CMK (cell line): ENCODE measurements at regions not wholly inside any gene's neighbourhood (a gene's known extent, or its start where the extent isn't known, plus 50 kb on each side); places are given as distances from the start of the nearest gene placed in this dataset.

Experiments used
- DNase-seq: peaks from one replicate; pipeline ENCODE4 v3.0.0-alpha.2; 2010; ENCODE audit warnings: low read depth

DNA sequence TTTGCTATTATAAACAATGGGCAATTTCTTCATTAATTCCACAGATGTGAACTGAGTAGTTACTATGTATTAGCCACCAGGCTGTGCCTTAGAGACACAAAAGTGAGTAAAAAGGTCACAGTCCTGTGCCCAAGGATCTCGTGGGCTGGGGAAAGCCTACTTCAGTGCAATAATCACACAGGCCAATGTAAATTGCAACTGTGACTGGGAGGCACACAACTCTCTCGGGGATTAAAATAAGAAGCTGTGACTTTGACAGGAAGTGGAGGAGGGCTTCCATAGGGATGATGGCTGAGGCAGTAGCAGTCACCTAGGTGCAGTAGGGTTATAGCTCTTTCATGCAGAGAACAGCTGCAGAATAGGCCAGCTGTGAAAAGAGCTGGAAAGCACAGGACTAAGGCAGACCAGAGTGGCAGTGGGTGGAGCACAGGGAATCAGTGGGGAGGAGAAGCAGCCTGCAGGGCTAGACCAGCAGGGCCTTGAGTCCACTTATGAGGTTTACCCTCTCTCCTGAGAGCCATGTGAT lies 121.9 kb downstream of the MAB21L3 start:
- no peak for DNase-seq

DNA sequence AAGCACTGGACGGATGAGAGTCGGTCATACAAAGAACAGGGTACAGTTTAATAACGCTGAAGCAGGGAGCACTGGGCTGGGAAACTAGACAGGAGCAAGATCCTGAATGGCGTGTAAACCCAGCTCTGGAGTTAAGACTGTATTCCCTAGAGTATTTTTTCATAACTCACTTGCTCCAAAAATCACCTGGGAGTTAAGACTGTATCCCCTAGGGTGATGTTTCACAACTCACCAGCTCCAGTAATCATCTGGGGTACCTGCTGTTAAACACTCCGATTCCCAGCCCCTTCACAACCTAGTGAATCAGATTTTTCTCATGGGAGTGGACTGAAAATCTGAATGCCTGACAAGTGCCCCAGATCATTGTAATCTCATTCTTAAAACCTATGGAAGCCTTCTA lies 123.2 kb downstream of the MAB21L3 start:
- DNase-seq: no peak

DNA sequence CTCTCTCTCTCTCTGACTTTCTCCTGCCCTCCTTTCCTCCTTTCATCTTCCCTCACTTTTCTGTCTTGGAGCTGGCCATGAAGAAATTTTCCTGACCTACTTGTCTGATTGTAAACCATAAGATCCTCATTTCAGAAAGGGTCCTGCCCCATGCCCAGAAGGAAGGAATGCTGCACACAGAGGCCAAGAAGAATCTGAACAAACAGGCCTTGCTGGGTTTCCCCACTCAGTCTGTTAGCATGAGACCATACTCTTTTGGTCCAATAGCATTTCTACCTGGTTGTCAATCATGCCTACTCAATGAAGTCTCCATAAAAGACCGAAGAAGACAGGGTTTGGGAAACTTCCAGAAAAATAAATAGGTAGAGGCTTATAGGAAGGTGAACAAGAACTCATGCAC lies 128.7 kb downstream of the MAB21L3 start:
- no peak for DNase-seq

DNA sequence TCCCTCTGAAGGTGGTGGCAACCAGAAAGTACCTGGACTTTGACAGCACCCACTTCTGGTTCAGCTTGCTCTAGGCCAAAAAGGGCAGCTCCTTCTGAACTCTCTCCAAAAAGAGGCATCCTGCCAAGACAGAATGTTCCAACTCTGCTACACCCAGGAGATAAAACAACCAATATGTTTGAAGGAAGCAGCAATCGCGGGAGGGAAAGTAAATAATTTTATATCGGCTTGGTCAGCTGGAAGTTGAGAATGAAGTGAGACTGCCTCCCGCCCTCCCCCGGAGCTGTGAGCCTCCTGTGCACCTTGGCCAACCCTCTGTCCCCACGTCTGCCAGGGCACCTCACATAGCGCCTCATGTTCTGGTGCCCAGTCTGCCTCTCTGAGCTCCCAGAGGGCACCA lies 130.3 kb upstream of the ATP1A1 start:
- DNase-seq: no peak

DNA sequence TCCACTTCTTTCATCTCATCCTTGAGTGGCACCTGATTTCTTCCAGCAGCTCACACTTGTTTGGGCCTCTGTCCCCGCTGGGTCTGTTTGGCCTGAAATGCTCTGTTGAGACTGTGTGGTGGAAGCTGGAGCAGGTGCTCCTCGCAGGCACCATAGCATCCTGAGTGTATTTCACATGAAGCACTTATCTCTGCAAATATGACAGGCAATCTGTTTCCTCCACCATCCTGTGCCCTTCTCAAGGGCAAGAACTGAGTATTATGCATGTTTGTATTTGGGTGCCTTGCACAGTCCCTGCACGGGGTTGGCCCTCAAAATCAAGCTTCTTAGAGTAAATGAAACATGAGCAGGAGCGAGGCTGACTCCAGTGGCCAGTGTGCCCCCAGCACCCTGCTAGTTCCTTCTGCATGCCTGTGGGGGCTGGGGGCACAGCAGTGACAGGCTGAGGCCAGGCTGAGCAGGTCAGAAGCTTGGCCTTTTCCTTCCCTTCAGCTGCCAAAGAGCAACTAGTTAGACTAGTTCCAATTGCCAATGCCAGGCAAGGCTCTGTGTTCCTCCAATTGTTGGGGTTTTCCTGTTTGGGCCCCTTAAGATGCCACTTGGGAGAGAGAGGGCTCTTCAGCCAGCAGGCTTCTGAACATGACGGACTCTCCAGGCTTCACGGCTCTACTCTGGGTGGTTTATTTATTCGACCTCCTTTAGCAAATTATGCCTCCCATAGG lies 129.6 kb upstream of the ATP1A1 start:
- no peak for DNase-seq

DNA sequence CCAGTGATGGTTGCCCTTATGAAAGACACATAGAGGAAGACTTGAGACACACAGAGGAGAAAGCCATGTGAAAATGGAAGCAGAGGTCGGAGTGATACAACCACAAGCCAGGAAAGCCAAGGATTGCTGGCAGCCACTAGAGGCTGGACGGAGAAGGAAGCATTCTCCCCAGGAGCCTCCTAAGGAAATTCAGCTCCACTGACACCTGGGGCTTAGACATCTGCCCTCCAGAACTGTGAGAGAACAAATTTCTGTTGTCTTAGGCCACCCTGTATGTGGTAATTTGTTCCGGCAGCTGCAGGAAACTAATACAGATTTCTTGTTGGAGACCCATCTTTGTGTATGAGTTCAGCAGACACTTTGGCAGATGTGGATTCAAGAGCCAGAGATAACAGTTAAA lies 126.9 kb upstream of the ATP1A1 start:
- DNase-seq: no peak

DNA sequence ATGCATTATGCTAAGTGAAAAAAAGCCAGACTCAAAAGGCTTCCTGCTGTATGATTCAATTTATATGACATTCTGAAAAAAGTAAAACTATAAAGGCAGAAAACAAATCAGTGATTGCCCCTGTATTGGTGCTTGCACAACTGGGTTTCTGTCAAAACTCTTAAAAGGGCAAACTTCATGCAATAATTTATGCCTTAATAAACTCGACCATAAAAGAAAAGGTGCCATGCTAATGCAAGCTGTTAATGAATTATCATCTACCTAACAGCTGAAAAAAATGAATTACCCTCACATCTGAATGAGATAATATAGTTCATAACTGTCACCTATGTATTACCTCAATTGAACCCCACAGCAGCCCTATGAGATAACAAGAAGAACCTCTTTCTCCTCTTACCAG lies 120.8 kb upstream of the ATP1A1 start:
- no peak for DNase-seq

DNA sequence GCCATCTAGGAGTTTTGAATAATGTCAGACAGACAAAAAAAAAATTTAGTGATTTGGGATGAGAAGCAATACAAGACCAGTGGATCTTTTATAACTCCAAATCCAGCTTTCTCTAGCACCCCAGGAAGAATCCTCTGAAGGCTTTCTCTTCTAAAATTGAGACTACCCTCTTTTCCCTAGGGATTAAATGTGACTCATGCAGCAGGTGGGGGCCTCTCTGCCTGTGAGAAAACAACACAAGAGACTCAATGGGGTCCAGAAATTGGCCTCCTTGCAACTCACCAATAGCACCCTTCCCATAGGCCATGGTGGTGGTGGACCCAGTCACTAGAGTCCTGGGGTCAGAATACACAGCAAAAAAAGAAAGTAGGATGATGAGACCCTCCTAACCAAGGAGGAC lies 120.3 kb upstream of the ATP1A1 start:
- DNase-seq: no peak

DNA sequence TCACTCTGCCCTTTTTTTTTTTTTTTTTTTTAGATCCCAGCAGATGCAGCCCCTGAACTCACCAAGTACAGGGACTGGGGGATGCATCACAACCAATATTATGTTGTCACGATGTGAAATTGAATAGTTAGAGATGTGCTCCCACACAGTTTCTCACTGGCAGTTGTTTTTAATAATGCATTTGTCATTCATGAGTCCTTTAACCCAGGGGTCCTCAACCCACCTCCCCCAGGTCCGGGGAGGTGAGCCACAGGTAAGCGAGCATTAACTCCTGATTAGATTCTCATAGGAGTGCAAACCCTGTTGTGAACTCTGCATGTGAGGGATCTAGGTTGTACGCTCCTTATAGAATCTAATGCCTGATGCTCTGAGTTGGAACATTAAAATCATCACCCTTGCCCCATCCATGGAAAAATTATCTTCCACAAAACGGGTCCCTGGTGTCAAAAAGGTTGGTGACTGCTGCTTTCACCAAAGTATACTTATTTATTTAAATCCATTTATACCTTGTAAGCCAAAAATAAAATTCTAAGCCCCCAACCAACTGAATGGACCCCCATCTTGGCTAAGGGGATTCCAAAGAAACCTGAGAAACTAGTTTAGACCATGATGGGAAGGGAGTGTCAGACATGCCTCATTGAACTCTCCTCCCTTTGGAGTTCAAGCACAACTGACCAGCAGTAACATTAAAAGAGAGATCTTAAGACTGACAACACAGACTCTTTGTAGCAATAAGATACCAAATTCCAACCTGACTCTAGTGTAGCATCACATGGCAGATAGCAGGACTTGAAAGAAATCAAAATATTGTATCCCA lies 119.3 kb upstream of the ATP1A1 start:
- DNase-seq: no peak

DNA sequence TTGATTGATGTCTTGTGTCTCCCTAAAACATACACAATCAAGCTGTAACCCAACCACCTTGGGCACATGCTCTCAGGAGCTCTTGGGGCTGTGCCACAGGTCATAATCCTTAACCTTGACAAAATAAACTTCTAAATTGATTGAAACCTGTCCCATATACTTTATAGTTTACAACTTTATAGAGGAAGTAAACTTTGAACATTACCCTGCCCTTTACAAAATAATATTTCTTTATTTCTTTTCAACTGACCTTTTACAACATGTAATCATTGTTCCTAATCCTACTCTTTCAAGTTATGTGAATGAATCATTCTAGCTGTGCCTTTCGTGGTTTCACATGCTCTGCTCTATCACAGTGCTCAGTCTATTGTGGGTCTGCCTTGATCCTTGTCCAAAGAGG lies 118.3 kb upstream of the ATP1A1 start:
- no peak for DNase-seq

DNA sequence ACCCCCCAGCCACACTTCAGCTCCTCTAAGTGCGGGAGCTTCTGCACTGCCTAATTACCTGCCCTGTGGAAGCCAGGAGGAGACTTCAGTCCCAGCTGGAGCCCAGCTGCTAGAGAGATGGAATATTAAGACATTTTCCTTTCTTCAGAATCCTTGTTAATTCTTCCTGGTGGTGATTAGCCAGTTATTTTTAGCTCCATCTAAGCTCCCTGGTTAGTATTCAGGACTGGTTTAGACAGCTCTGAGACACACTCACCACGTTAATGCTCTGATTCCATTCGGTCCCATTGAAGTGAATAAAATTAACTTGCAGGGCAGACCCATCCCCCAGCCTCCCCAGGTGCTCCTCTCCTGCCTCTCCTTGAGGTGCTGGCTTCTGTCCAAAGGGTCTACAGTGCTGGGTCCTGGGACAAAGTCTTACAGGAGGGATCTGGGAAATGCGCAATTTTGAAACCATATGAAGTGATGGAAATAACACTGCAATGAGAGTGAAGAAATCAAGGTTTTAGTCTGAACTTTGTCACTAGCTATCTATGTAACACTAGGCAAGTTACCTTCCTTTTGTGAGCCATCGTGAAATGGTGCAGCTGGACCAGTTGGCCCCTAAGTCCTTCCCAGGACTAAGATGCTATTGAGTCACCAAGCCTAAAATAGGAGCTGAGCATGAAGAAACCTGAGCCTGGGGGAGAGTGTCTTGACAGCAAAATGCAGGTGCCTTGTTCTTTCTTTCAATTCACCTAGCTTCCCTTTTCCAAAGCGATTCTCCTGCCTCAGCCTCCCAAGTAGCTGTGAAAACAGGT lies 117.4 kb upstream of the ATP1A1 start:
- DNase-seq: no peak

DNA sequence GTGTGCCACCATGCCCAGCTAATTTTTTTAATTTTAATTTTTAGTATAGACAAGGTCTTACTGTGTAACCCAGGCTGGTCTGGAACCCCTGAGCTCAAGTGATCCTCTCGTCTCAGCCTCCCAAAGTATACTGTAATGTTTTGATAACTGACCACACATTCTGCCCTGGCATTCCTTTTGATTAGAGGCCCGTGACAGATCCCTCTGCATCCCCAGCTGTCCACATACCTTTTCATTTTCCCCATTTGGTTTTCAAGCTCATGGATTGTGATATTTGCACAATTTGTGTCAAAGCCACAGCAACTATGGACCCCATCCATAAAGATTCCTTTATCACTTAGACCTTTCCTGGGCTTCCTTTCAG lies 116.8 kb upstream of the ATP1A1 start:
- no peak for DNase-seq

DNA sequence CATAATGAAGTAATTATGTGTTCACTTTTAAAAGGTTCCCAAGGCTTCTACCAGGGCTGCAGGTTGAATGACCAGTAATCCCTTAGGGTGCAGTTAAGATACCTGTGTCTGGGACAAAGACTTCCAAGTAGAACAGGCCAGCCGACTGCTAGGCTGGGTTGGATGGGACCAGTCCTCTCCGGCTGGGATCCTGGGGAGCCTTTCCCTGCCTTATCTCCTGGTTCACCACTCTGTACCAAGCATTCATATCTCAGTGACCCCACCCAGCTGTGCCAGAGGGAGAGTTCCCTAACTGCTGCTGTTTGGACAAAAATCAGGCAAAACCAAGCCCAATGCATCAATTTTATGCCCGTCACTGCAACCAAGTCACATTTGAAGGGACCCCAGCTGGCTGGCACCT lies 116.2 kb upstream of the ATP1A1 start:
- DNase-seq: no peak

DNA sequence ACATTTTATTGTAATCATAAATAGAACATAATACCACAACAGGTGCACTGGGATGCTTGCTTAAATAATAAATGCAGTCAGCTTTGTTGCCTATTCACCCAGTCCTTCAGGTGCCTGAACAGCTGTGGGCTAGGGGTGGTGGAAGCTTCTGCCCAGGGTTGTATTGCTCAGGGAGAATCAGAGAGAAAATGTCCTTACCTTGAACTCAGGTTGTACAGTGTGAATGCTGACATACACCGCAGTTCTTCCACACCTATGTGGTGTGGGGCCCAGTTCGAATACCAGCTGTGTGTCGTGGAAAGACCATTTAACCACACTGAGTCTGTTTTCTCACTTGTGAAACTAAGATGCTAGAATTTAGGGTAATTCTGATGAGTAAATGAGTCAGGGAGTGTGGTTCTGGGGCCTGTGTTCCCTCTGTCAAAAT lies 115.7 kb upstream of the ATP1A1 start:
- DNase-seq: no peak

DNA sequence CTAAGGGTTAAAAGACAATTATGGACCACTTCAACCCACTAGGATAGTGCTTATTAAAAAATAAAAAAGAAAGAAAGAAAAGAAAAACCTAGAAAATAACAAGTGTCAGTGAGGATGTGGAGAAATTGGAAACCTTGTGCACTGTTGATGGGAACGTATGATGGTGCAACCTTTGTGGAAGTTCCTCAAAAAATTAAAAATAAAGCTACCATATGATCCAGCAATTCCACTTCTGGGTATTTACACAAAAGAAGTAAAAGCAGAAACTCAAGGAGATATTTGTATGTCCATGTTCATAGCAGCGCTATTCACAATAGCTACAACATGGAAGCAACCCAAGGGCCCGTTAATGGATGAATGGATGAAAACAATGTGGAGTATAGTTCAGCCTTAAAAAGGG lies 115.2 kb upstream of the ATP1A1 start:
- DNase-seq: no peak

DNA sequence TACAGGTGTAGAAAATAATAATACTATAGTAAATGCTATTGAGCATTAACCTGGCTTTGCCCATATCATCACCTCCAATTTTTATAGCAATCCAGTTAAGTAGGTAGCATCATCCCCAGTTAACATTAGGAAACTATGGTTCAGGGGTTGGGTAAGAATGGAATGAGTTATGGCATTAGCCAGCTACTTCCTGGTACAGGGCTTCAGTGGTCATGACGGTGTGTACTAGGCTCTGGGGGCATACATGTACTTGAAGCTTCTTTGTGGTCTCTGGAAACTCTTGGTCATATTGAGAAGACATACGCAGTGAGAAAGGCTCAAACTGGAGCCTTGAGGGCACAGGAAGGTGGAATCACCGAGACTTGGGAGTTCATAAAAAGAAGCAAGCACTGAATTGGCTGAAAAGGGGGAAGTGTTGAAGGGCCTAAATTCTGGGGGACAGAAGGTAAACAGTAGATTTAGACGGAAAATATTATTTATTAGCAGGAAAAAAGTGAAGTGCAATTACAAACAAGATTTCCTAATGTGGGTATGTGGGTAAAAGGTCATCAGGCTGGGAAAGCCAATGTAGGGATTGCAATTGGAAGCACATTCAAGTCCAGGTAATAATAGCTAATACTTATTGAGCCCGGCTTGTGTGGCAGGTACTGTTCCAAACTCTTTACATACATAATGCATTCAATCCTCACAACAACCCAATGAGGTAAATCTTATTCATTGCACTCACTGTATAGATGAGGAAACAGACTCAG lies 114.2 kb upstream of the ATP1A1 start:
- DNase-seq: no peak

DNA sequence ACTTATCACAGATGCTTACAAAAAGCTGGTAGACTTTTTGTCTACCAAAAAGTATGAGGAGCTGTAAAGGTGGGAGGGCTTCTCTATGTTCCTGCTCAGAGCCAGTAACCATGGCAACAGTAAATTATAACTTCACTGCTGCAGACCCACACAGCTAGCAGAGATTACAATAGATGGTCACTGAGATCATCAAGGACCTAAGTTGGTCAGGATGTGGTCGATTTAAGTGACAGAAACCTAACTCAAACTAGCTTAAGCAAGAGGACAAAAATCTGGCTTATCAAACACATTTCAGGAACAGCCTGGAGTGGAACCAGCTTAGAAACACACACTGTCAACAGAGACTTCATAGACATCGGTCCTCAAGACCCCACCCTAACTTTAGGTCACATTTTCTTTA lies 113.4 kb upstream of the ATP1A1 start:
- no peak for DNase-seq

DNA sequence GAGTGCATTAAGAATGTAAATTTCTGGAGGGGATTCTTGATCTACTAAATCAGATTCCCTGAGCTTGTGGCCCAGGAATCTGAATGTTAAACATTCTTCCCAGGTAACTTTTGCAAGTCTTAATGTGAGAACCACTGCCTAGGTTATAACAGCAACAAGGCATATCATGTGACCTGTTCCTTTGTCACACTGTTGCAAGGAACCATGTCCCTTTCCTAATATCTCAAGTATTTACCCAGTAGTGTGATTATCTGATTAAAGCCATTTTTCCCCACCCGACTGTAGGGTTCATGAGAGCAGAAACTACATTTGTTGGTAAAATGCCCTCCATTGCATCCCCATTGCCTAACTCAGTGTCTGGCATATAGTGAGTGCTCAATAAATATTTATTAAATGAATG lies 112.9 kb upstream of the ATP1A1 start:
- no peak for DNase-seq

DNA sequence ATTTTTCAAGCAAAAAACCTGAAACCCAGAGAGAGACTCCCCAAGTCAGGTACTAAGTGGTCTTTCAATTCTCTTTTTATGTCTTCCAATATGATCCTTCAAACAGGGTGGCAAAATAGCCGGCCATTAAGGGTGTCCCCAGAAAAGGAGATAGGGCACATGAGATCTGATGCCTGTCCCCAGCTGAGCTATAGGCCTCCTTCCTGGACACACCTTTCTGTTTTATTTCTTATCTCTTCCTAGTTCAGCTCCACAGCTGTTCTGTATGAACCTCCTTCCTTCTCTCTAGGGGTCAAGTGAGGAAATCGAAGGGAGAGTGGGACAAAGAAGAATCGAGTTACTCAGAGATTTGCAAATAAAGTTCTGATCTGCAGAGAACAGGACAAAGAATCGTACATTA lies 112.4 kb upstream of the ATP1A1 start:
- DNase-seq: no peak

DNA sequence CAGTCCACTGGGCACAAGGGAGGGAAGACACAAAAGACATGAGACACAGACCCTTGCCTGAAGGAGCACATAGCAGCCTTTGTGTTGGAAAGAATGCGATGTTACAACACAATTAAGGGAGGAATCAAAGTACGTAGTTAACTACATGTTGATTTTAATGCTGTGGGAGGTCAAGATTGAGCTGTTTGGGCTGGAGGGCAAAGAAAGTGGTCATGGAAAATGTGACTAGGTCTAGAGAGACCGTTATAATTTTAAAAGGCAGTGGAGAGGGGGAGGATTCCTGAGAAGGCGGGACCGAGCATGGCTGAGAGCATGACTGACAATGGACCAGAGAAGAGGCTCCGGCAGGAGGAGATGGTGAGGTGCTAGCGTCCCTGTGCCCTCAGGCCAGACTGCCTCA lies 111.8 kb upstream of the ATP1A1 start:
- no peak for DNase-seq

DNA sequence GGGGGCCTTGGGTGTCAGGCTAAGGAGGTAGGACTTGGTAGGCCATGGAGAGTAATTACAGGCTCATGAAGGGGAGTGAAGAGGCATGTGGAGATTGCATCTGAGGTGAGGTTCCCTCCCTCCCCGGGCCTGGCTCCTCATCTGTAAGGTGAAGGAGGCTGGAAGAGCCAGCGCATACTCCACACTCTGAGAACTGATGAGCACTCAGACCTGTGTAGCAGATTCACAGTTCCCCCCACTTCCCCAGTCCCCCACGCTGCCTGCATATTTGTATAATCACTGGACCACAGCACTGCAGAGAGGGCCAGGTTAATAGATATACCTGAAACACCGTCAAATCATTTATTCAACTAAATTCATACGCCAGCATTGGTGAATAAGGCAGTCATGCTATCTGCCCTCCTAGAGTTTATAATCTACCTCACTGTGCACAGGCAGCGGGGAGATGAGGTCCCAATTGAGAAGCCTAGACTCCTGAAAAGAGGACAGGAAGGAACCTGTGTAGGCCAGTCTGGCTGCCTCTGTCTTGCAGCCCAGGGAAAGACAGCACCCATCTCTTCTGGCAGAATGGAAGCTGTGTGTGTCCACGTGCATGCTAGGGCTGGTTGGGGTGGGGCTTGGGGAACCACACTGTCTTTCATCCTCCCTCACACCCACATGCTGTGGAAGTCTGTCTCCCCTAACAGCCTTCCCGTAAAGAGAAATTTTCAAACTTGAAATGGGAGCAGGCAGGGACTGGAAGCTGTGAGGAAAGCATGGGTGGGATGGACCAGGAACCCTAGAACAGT lies 110.6 kb upstream of the ATP1A1 start:
- no peak for DNase-seq
